Activated CD8-positive, alpha-beta memory T cell treated with anti-CD3 and anti-CD28 coated beads, Interleukin-2, amount 50 U/mL, for 24 hours (primary cell): ENCODE measurements at regions not wholly inside any gene's neighbourhood (a gene's known extent, or its start where the extent isn't known, plus 50 kb on each side); places are given as distances from the start of the nearest gene placed in this dataset.
A peak's percentile ranks its signal among the peaks of the same experiment; 100 is the strongest.

Experiments used
- DNase-seq: peaks from one replicate; pipeline ENCODE4 v3.0.0-alpha.2; 2020; ENCODE audit errors: extremely low read depth

GRCh38 chr17:65366102-65366844 lies 195.2 kb downstream of the AXIN2 start:
- peak; percentile 21 for DNase-seq

- no peak for DNase-seq
These were observed 196.3 kb downstream of the AXIN2 start for GRCh38 chr17:65365169-65365568.

- DNase-seq = no peak
These were observed 197.0 kb downstream of the AXIN2 start for GRCh38 chr17:65364438-65364837.

- no peak for DNase-seq
These were observed 198.6 kb downstream of the AXIN2 start for GRCh38 chr17:65362826-65363225.

- no peak for DNase-seq
These were observed 200.4 kb downstream of the AXIN2 start for GRCh38 chr17:65360961-65361552.

GRCh38 chr17:65359016-65359415 lies 202.4 kb downstream of the AXIN2 start:
- DNase-seq = no peak

GRCh38 chr17:65356536-65356935 lies 204.9 kb downstream of the AXIN2 start:
- no peak for DNase-seq

GRCh38 chr17:65355246-65355645 lies 206.2 kb downstream of the AXIN2 start:
- DNase-seq = no peak

- DNase-seq = no peak
These were observed 211.5 kb downstream of the AXIN2 start for GRCh38 chr17:65349916-65350315.

- no peak for DNase-seq
These were observed 209.0 kb downstream of the RGS9 start for GRCh38 chr17:65346166-65346565.

GRCh38 chr17:65345261-65346005 lies 208.3 kb downstream of the RGS9 start:
- no peak for DNase-seq

- no peak for DNase-seq
These were observed 203.2 kb downstream of the RGS9 start for GRCh38 chr17:65340401-65340800.

GRCh38 chr17:65334406-65334805 lies 197.2 kb downstream of the RGS9 start:
- DNase-seq = no peak

GRCh38 chr17:65332779-65333178 lies 195.6 kb downstream of the RGS9 start:
- DNase-seq = no peak

GRCh38 chr17:65332375-65332774 lies 195.2 kb downstream of the RGS9 start:
- DNase-seq = no peak

- DNase-seq = no peak
These were observed 191.4 kb downstream of the RGS9 start for GRCh38 chr17:65328567-65328966.

- no peak for DNase-seq
These were observed 187.6 kb downstream of the RGS9 start for GRCh38 chr17:65324611-65325342.

GRCh38 chr17:65323049-65323448 lies 185.9 kb downstream of the RGS9 start:
- DNase-seq = no peak

- no peak for DNase-seq
These were observed 183.7 kb downstream of the RGS9 start for GRCh38 chr17:65320820-65321219.

- DNase-seq = no peak
These were observed 177.0 kb downstream of the RGS9 start for GRCh38 chr17:65314212-65314611.

- DNase-seq = no peak
These were observed 175.7 kb downstream of the RGS9 start for GRCh38 chr17:65312718-65313377.

- DNase-seq = no peak
These were observed 174.1 kb downstream of the RGS9 start for GRCh38 chr17:65311261-65311660.
